RWPE2 (cell line): ENCODE measurements at regions not wholly inside any gene's neighbourhood (a gene's known extent, or its start where the extent isn't known, plus 50 kb on each side); places are given as distances from the start of the nearest gene placed in this dataset.

Experiments
- ATAC-seq: fragments of 200-7000 bp; cut with Tn5 transposase; 3 replicates; pipeline ENCODE4 v1.9.1; 2021; ENCODE audit warnings: low read depth
- DNase-seq: peaks from one replicate; pipeline ENCODE4 v3.0.0-alpha.2; 2020; ENCODE audit warnings: low spot score
- H3K27ac ChIP-seq: fragments of 450-650 bp; 2 replicates; pipeline ENCODE4 v1.5.1; 2017; ENCODE audit warnings: mild to moderate bottlenecking; ENCODE audit not compliant: poor library complexity, severe bottlenecking
- H3K27me3 ChIP-seq: fragments of 250-450 bp; sonication (Bioruptor Pico); 2 replicates; pipeline ENCODE4 v1.5.1; 2021; ENCODE audit warnings: mild to moderate bottlenecking, moderate library complexity; ENCODE audit not compliant: insufficient read depth, poor library complexity, severe bottlenecking
- H3K36me3 ChIP-seq: fragments of 250-450 bp; sonication (Bioruptor Pico); 2 replicates; pipeline ENCODE4 v1.5.1; 2020; ENCODE audit warnings: low read depth, mild to moderate bottlenecking, moderate library complexity
- H3K4me1 ChIP-seq: fragments of 250-450 bp; sonication (Bioruptor Pico); 2 replicates; pipeline ENCODE4 v1.5.1; 2021; ENCODE audit warnings: mild to moderate bottlenecking, moderate library complexity; ENCODE audit not compliant: insufficient read depth, poor library complexity, severe bottlenecking
- H3K4me3 ChIP-seq: fragments of 250-450 bp; sonication (Bioruptor Pico); 2 replicates; pipeline ENCODE4 v1.5.1; 2021; ENCODE audit warnings: mild to moderate bottlenecking, moderate library complexity; ENCODE audit not compliant: severe bottlenecking
- H3K9me3 ChIP-seq: fragments of 250-450 bp; sonication (Bioruptor Pico); 2 replicates; pipeline ENCODE4 v1.5.1; 2021; ENCODE audit warnings: mild to moderate bottlenecking, moderate library complexity; ENCODE audit not compliant: severe bottlenecking
- CTCF ChIP-seq: fragments of 450-650 bp; IDR thresholded peaks from one replicate; pipeline ENCODE4 v1.5.1; 2017; ENCODE audit warnings: mild to moderate bottlenecking, moderate library complexity; ENCODE audit not compliant: poor library complexity, severe bottlenecking

DNA sequence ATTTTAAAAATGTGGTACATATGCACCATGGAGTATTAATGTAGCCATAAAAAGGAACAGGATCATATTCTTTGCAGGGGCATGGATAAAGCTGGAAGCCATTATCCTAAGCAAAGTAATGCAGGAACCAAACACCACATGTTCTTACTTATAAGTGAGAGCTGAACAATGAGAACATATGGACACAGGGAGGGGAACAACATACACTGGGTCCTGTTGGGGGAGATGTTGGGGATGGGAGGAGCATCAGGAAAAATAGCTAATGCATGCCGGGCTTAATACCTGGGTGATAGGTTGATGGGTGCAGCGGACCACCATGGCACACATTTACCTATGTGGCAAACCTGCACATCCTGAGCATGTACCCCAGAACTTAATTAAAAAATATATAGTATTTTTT lies 352.5 kb upstream of the KAZN start:
- no peak for DNase-seq
- Histone ChIP-seq H3K36me3 (no peaks in the 10 kb centered on the region), H3K27ac (no peak overlapping the region), H3K4me3 (no peak overlapping the region), H3K27me3 (no peaks in the 10 kb centered on the region), H3K4me1 (no peaks in the 10 kb centered on the region), H3K9me3 (no peaks in the 10 kb centered on the region)
- TF ChIP-seq CTCF: no peak
- no peak for ATAC-seq

DNA sequence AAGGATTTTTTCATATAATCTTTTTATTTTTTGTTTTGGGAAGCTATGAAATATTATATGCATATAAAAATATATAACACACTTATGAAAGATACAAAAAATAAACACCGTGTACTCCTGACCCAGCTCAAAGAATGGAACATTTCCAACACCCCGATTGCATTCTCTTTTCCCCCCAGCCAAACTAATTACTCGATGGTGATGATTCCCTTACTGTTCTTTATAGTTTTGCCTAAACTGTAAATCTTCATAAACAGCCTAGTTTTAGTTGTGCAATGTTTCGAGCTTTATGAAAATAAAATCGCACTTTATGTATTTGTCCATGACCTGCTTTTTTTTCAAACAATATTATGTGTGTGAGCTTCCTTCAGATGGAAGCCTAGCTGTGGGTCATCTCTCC lies 352.0 kb upstream of the KAZN start:
- Histone ChIP-seq H3K4me1 (no peaks in the 10 kb centered on the region), H3K27ac (no peak overlapping the region), H3K27me3 (no peaks in the 10 kb centered on the region), H3K4me3 (no peak overlapping the region), H3K36me3 (no peaks in the 10 kb centered on the region), H3K9me3 (no peaks in the 10 kb centered on the region)
- no peak for TF ChIP-seq CTCF
- DNase-seq (no peak), ATAC-seq (no peak)

DNA sequence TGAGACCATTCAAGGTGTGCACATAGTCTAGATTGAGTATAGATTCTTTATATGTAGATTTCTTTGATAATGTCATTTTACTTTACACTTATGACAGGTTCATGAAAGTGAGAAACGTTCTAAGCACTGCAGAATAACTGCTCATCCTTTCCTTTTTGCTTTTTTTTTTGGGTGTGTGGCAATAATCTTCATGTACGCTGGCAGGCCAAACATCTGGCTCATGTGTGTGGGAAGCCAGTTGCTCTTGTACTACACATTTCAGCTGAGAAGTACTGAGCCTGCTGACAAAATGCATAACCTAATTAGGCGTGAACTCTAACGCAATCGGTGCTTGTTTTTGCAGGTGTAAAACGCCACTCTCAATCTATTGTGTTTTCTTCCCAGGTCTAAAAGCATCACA lies 350.8 kb upstream of the KAZN start:
- ATAC-seq (no peak), DNase-seq (no peak)
- Histone ChIP-seq H3K4me3 (no peak overlapping the region), H3K9me3 (no peaks in the 10 kb centered on the region), H3K36me3 (no peaks in the 10 kb centered on the region), H3K4me1 (no peaks in the 10 kb centered on the region), H3K27ac (no peak overlapping the region), H3K27me3 (no peaks in the 10 kb centered on the region)
- no peak for TF ChIP-seq CTCF

DNA sequence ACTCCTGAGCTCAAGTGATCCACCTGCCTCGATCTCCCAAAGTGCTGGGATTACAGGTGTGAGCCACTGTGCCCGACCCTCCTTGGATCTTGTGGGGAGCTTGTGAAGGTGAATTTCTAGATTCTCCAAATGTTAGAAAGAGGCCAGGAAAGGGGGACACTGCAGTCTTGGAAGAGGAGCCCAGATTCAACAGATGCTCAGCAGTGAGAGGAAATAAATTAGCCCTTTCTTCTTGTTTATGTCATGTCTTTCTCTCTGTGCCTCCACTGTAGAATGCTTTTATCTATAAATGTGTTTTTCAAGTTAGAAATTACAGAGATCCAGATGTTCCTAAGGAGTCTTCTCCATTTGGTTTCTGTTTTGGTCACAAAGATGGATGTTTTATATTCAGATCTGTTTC lies 346.6 kb upstream of the KAZN start:
- TF ChIP-seq CTCF: no peak
- H3K4me1 ChIP-seq: no peaks in the 10 kb centered on the region
- no peaks in the 10 kb centered on the region for H3K36me3 ChIP-seq
- ATAC-seq (no peak), DNase-seq (no peak)
- H3K27ac ChIP-seq: no peak overlapping the region
- H3K9me3 ChIP-seq: no peaks in the 10 kb centered on the region
- H3K27me3 ChIP-seq: no peaks in the 10 kb centered on the region
- no peak overlapping the region for H3K4me3 ChIP-seq

DNA sequence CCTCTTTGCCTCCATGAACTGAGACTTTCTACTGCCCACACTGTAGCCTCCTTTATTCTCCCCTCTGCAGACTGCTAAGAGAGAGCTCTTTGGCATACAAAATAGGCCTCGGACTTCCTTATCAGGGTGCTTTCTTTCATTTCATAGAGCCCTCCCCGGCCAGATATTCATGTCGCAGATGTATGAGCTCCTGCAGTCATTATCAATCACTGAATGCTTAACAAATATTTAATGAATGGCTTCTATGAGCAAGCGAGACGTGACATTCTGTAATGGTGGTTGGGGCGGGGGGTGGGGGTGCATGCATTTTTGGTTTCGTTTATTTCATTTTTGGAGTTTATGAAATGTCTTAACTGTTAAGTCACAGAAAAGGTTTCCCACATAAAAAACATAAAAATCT lies 344.8 kb upstream of the KAZN start:
- no peaks in the 10 kb centered on the region for H3K36me3 ChIP-seq
- H3K27ac ChIP-seq: no peak overlapping the region
- no peaks in the 10 kb centered on the region for H3K9me3 ChIP-seq
- no peaks in the 10 kb centered on the region for H3K27me3 ChIP-seq
- no peak overlapping the region for H3K4me3 ChIP-seq
- no peak for DNase-seq
- no peak for ATAC-seq
- no peak for TF ChIP-seq CTCF
- H3K4me1 ChIP-seq: no peaks in the 10 kb centered on the region
